Lung (tissue), 11 donors: ENCODE measurements at regions not wholly inside any gene's neighbourhood (a gene's known extent, or its start where the extent isn't known, plus 50 kb on each side); places are given as distances from the start of the nearest gene placed in this dataset.

Experiments used
- ATAC-seq: fragments of 200-7000 bp; cut with Tn5 transposase; one replicate; pipeline ENCODE4 v1.9.1; 2020; ENCODE audit warnings: moderate number of reproducible peaks; ENCODE audit not compliant: insufficient read depth, low FRiP score
- DNase-seq, 3 donors: peaks; one replicate each; pipeline ENCODE4 v3.0.0-alpha.2; 2013 to 2017
- H3K27ac ChIP-seq, 2 donors: one replicate each; pipeline ENCODE4 v1.5.1; 2013; ENCODE audit warnings: mild to moderate bottlenecking in 2 of 2, moderate library complexity in 2 of 2, control low read depth in 1 of 2, inconsistent platforms in 1 of 2, low read depth in 1 of 2, low read length in 1 of 2
- H3K27me3 ChIP-seq, 3 donors: one replicate each; pipeline ENCODE4 v1.5.1; 2013; ENCODE audit warnings: low read length in 2 of 3; ENCODE audit not compliant: control insufficient read depth in 3 of 3, insufficient read depth in 3 of 3
- H3K36me3 ChIP-seq, 4 donors: one replicate each; pipeline ENCODE4 v1.5.1; 2013; ENCODE audit warnings: low read length in 4 of 4, mild to moderate bottlenecking in 1 of 4, moderate library complexity in 1 of 4; ENCODE audit not compliant: control insufficient read depth in 4 of 4, insufficient read depth in 4 of 4
- H3K4me1 ChIP-seq, 5 donors: one replicate each; pipeline ENCODE4 v1.5.1; 2013; ENCODE audit warnings: low read length in 5 of 5, mild to moderate bottlenecking in 2 of 5, moderate library complexity in 1 of 5; ENCODE audit not compliant: control insufficient read depth in 5 of 5, insufficient read depth in 5 of 5
- H3K4me3 ChIP-seq: one replicate; pipeline ENCODE4 v1.5.1; 2013; ENCODE audit warnings: mild to moderate bottlenecking, control low read depth, moderate library complexity
- H3K9ac ChIP-seq, 2 donors: one replicate each; pipeline ENCODE4 v1.5.1; 2013; ENCODE audit warnings: low read length in 2 of 2, control low read depth in 1 of 2; ENCODE audit not compliant: insufficient read depth in 1 of 2
- H3K9me3 ChIP-seq, 4 donors: one replicate each; pipeline ENCODE4 v1.5.1; 2013; ENCODE audit warnings: low read length in 3 of 4, mild to moderate bottlenecking in 1 of 4, moderate library complexity in 1 of 4; ENCODE audit not compliant: control insufficient read depth in 4 of 4, insufficient read depth in 3 of 4
- WGBS, 2 donors: extraction: QIAGEN DNeasy Blood & Tissue Kit; methylation state at CpG; one replicate each; pipeline ENCODE4 v1.1.7; 2013; 5-methylcytosine and 5-hydroxymethylcytosine counted together
- TF ChIP-seq, protein P1 (sequence below): IDR thresholded peaks from 2 replicates; pipeline ENCODE4 v1.5.1; 2012; ENCODE audit warnings: mild to moderate bottlenecking; ENCODE audit errors: control extremely low read depth, extremely low read depth
- donor health status: control.
- donor health status: control.
- donor health status: Bipolar disorder and iron deficiency.
- donor health status: healthy.
- donor health status: DM: yes; HTN: yes; CAD: no.

DNA sequence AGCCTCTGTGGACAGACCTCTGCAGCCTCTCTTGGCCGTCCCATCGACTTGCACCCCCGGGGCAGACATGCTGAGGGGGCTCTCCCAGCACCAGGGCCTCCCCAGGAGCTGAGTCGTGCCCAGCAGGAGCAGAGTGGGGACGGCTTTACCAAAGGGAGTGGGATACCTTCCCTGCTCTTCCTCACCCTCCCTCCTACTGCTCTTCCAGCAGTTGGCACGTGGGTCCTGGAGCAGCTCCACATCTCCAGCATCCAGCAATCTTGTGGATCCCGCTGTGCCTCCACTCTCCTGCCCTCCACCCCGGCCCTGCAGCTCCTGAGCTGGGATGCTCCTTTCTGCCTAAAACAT is 854.0 kb downstream of the BRD1 start:
- Histone ChIP-seq H3K36me3 (no peaks in the 10 kb centered on the region), H3K27ac (no peak overlapping the region), H3K9ac (no peak overlapping the region), H3K9me3 (peaks cover 0 to 1% (median 0%) of the 10 kb centered on the region in 4 donors), H3K27me3 (peaks cover 0 to 3% (median 0%) of the 10 kb centered on the region in 3 donors), H3K4me1 (no peaks in the 10 kb centered on the region), H3K4me3 (no peak overlapping the region)
- TF ChIP-seq, protein P1, sequence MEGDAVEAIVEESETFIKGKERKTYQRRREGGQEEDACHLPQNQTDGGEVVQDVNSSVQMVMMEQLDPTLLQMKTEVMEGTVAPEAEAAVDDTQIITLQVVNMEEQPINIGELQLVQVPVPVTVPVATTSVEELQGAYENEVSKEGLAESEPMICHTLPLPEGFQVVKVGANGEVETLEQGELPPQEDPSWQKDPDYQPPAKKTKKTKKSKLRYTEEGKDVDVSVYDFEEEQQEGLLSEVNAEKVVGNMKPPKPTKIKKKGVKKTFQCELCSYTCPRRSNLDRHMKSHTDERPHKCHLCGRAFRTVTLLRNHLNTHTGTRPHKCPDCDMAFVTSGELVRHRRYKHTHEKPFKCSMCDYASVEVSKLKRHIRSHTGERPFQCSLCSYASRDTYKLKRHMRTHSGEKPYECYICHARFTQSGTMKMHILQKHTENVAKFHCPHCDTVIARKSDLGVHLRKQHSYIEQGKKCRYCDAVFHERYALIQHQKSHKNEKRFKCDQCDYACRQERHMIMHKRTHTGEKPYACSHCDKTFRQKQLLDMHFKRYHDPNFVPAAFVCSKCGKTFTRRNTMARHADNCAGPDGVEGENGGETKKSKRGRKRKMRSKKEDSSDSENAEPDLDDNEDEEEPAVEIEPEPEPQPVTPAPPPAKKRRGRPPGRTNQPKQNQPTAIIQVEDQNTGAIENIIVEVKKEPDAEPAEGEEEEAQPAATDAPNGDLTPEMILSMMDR, result no peak
- 82 to 85% methylated on average over 8 of the region's 8 CpGs for WGBS, 2 donors
- ATAC-seq, result no peak
- DNase-seq, result no peak

DNA sequence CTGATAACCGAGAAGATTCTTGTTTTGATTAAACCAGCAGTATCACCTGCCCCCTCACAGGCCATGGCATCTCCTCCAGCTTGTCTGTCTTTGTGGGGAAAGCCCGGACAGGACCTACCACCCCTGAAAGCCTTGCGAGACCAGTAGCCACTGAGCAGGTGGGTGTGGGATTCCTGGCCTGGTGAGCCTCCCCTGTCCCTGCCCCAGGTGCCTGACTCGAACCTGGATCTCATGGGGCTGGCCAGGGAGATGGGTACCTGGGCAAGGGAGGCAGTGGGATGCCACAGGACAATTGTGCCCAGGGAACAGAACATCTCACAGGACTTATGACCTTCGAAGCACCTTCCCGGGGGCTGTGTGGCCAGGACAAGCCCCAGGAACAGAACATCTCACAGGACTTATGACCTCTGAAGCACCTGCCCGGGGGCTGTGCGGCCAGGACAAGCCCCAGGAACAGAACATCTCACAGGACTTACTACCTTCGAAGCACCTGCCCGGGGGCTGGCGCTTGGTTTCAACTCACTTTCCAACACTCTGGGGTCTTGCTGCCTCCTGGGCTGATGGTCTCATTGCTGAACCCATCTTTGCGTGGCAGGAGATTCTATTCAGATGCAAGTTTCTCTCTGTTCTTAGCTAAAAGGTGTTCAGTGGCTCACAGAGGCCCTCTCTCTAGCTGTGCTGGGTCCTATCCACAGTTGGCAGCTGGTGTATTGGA is 854.5 kb downstream of the BRD1 start:
- H3K4me3 ChIP-seq, result no peak overlapping the region
- no peaks in the 10 kb centered on the region for H3K4me1 ChIP-seq
- WGBS, 2 donors, result 87 to 95% methylated on average over 12 of the region's 12 CpGs
- no peak overlapping the region for H3K27ac ChIP-seq
- H3K27me3 ChIP-seq, result no peaks in the 10 kb centered on the region
- TF ChIP-seq, protein P1, result no peak
- ATAC-seq (no peak), DNase-seq (no peak)
- H3K9me3 ChIP-seq, result peaks cover 0 to 2% (median 0%) of the 10 kb centered on the region in 4 donors
- H3K9ac ChIP-seq, result no peak overlapping the region
- no peaks in the 10 kb centered on the region for H3K36me3 ChIP-seq

DNA sequence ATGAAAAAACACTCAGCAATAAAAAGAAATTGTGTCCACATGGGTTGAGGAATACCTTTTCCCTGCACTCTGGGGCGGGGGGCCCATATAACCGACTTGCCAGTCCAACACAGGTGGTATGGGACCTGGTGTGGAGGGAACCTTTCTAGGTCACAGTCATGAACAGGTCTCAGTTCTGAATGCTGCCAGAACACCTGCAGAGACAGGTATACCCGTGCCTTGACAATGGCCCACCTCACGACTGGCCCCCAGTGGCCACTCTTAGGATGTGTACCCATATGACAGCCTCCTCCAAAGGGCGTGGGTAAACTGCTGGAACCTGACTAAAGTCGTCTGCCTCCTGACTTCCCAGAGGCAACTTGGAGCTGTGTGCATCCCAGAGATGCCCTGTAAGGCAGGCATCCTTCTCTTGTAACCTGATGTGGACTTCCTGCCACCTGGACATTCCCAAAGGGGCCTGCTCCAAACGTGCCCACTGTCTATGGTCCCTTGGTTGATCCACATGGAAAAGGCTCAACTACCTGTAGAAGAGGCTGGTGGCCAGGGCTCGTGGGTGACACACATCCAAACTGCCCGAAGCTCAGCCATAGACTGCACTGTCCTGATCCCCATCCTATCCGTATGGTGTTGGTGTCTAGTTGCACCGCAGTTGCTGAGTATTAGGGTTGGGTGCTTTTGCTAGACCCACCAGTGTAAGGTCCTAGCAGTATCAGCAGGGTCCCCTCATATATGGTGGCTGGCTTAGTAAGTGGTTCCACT is 859.3 kb downstream of the BRD1 start:
- Histone ChIP-seq H3K27ac (no peak overlapping the region), H3K27me3 (peaks cover 0 to 3% (median 0%) of the 10 kb centered on the region in 3 donors), H3K9ac (no peak overlapping the region), H3K9me3 (peaks cover 0 to 2% (median 0%) of the 10 kb centered on the region in 4 donors), H3K36me3 (no peaks in the 10 kb centered on the region), H3K4me3 (no peak overlapping the region), H3K4me1 (no peaks in the 10 kb centered on the region)
- peak in 1 of 3 donors; percentile 18 for DNase-seq
- TF ChIP-seq, protein P1, result no peak
- no peak for ATAC-seq
- WGBS, 2 donors, result 52% methylated on average over 11 of the region's 11 CpGs
